Mesothelial cell of epicardium (in vitro differentiated cells): ENCODE measurements at regions not wholly inside any gene's neighbourhood (a gene's known extent, or its start where the extent isn't known, plus 50 kb on each side); places are given as distances from the start of the nearest gene placed in this dataset.
A peak's percentile ranks its signal among the peaks of the same experiment; 100 is the strongest.

ENCODE experiments used
- DNase-seq, 2 experiments: peaks; one replicate each; pipeline ENCODE4 v3.0.0; 2021; ENCODE audit warnings: low spot score in 2 of 2; ENCODE audit not compliant: unreplicated experiment in 2 of 2
- H3K27ac Mint-ChIP-seq: 2 replicates; pipeline ENCODE4 v1.8.0; 2021; ENCODE audit warnings: mixed read lengths
- H3K27me3 Mint-ChIP-seq: 2 replicates; pipeline ENCODE4 v1.8.0; 2021; ENCODE audit warnings: low read depth, mixed read lengths
- H3K36me3 Mint-ChIP-seq: 2 replicates; pipeline ENCODE4 v1.8.0; 2021; ENCODE audit warnings: mixed read lengths
- H3K4me1 Mint-ChIP-seq: 2 replicates; pipeline ENCODE4 v1.8.0; 2021; ENCODE audit warnings: mixed read lengths
- H3K4me3 Mint-ChIP-seq: 2 replicates; pipeline ENCODE4 v1.8.0; 2021; ENCODE audit warnings: mild to moderate bottlenecking, moderate library complexity, mixed read lengths
- H3K9me3 Mint-ChIP-seq: 2 replicates; pipeline ENCODE4 v1.8.0; 2021; ENCODE audit warnings: mixed read lengths
- CTCF ChIP-seq: fragments of 200-600 bp; sonication (generic); IDR thresholded peaks from one replicate; pipeline ENCODE4 v1.5.0; 2021; ENCODE audit warnings: antibody characterized with exemption; ENCODE audit not compliant: unreplicated experiment

DNA sequence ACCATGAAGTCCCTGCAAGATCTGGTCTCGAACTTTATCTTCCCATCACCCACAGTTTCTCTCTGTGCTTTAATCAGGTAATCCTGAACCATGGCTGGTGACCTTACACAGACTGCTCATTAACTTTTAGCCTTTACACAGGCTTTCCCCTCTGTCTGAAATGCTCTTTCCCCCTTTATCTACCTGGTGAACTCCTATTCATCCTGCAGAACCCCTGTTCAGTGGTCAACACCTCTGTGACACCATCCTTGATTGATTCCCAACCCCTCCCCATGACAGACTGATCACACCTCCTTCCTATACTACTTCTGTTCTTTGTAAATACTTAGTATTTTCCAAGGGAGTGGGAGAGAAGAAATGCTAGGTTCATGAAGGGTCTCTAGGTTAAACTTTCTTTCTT lies 254.0 kb downstream of the RPS24 start:
- Mint-ChIP-seq H3K27me3 (no peaks in the 10 kb centered on the region), H3K4me3 (no peak overlapping the region), H3K4me1 (peaks cover 88% of the 10 kb centered on the region), H3K27ac (peak overlapping the region; percentile 55), H3K9me3 (no peaks in the 10 kb centered on the region), H3K36me3 (no peaks in the 10 kb centered on the region)
- no peak for TF ChIP-seq CTCF
- DNase-seq: no peak

DNA sequence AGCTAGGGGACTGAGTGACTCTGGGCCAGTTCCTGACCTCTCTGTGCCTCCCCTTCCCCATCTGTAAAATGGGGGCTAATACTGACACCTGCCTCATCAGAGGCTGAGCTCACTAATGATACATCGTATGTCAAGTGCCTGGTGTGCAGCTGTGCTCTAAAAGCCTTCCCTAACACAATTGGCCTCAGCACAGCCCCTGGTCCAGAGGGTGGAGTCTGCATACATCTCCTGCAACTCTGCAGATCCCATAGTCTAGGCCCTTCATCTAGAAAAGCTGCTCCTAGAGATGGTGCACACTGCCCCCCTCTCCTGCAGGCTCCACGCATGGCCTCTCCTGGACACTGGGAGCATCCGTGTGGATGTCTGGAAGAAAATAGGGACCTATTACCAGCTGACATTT lies 255.0 kb downstream of the RPS24 start:
- H3K4me1 Mint-ChIP-seq: peaks cover 89% of the 10 kb centered on the region
- no peak for DNase-seq
- H3K9me3 Mint-ChIP-seq: no peaks in the 10 kb centered on the region
- no peaks in the 10 kb centered on the region for H3K27me3 Mint-ChIP-seq
- H3K4me3 Mint-ChIP-seq: no peak overlapping the region
- peak overlapping the region; percentile 18 for H3K27ac Mint-ChIP-seq
- TF ChIP-seq CTCF: no peak
- no peaks in the 10 kb centered on the region for H3K36me3 Mint-ChIP-seq

- DNase-seq: no peak
- peaks cover 85% of the 10 kb centered on the region for H3K4me1 Mint-ChIP-seq
- no peak overlapping the region for H3K4me3 Mint-ChIP-seq
- H3K27me3 Mint-ChIP-seq: no peaks in the 10 kb centered on the region
- H3K36me3 Mint-ChIP-seq: no peaks in the 10 kb centered on the region
- peak overlapping the region; percentile 28 for H3K27ac Mint-ChIP-seq
- TF ChIP-seq CTCF: no peak
- no peaks in the 10 kb centered on the region for H3K9me3 Mint-ChIP-seq
Observed at GRCh38 chr10:78290131-78290750, 256.6 kb downstream of the RPS24 start.

DNA sequence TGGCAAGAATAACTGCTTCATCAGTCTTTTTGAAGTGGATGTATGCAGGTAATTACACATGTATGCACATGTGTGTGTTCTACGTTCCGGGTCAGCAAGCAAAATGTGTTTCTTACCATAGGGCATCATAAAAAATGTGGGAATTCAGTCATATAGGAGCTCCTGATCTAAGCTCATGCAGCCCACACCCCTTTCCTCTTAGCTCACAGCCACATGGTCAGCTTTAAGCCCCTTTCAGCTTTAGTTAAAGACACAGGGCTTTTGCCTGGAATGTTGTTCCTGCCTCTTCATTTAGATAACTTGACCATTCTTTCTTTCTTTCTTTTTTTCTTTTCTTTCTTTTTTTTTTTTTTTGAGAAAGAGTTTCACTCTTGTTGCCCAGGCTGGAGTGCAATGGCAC lies 258.1 kb downstream of the RPS24 start:
- Mint-ChIP-seq H3K4me3 (no peak overlapping the region), H3K4me1 (peaks cover 81% of the 10 kb centered on the region), H3K27ac (peak overlapping the region; percentile 31), H3K36me3 (no peaks in the 10 kb centered on the region), H3K27me3 (no peaks in the 10 kb centered on the region), H3K9me3 (no peaks in the 10 kb centered on the region)
- no peak for TF ChIP-seq CTCF
- DNase-seq: no peak

- H3K9me3 Mint-ChIP-seq: no peaks in the 10 kb centered on the region
- H3K4me1 Mint-ChIP-seq: peaks cover 74% of the 10 kb centered on the region
- no peak for TF ChIP-seq CTCF
- H3K27me3 Mint-ChIP-seq: no peaks in the 10 kb centered on the region
- no peak for DNase-seq
- H3K36me3 Mint-ChIP-seq: no peaks in the 10 kb centered on the region
- peak overlapping the region; percentile 75 for H3K27ac Mint-ChIP-seq
- H3K4me3 Mint-ChIP-seq: no peak overlapping the region
Observed at GRCh38 chr10:78292250-78292981, 258.8 kb downstream of the RPS24 start.
